IMR-90 (cell line): ENCODE measurements at regions not wholly inside any gene's neighbourhood (a gene's known extent, or its start where the extent isn't known, plus 50 kb on each side); places are given as distances from the start of the nearest gene placed in this dataset.
A peak's percentile ranks its signal among the peaks of the same experiment; 100 is the strongest.

Source experiments
- ATAC-seq: fragments of 200-7000 bp; cut with Tn5 transposase; 2 replicates; pipeline ENCODE4 v1.9.1; 2020; ENCODE audit warnings: low read depth, mild to moderate bottlenecking, moderate library complexity
- BruUV-seq: library from RNA; stranded (reverse); fragments of 400-500 nt; replicated peaks from 2 replicates; lab custom pipeline; 2021; lab: Mats Ljungman, UMichigan
- CTCF ChIA-PET: fragments of 300-600 bp; formaldehyde crosslinking; extraction: SDS; loops from one replicate; lab custom pipeline; 2021; ENCODE audit warnings: antibody characterized with exemption; lab: Yijun Ruan, JAX
- POLR2A ChIA-PET: fragments of 300-600 bp; sonication (Branson Sonifier 250); formaldehyde crosslinking; loops from one replicate; lab custom pipeline; 2022; ENCODE audit warnings: antibody characterized with exemption; ENCODE audit not compliant: unreplicated experiment; lab: Charles Lee
- DNase-seq: peaks from one replicate; pipeline ENCODE4 v3.0.0; 2013
- H2AFZ ChIP-seq: replicated peaks from 2 replicates; pipeline ENCODE3; 2013; ENCODE audit warnings: low read length, mild to moderate bottlenecking; ENCODE audit not compliant: poor library complexity
- H2AK5ac ChIP-seq: 2 replicates; pipeline ENCODE4 v1.6.1; 2013; ENCODE audit warnings: low read depth, low read length, inconsistent platforms
- H2AK9ac ChIP-seq: replicated peaks from 2 replicates; pipeline ENCODE3; 2013; ENCODE audit warnings: mild to moderate bottlenecking, low read depth, low read length, moderate library complexity; ENCODE audit not compliant: poor library complexity
- H2BK120ac ChIP-seq: 2 replicates; pipeline ENCODE4 v1.6.1; 2013; ENCODE audit warnings: low read depth, low read length, inconsistent platforms
- H2BK15ac ChIP-seq: 3 replicates; pipeline ENCODE4 v1.6.1; 2013; ENCODE audit warnings: low read depth, low read length, inconsistent platforms
- H2BK20ac ChIP-seq: 2 replicates; pipeline ENCODE4 v1.6.1; 2013; ENCODE audit warnings: low read depth, mild to moderate bottlenecking, inconsistent platforms, low read length, moderate library complexity
- H2BK5ac ChIP-seq: 2 replicates; pipeline ENCODE4 v1.6.1; 2013; ENCODE audit warnings: mild to moderate bottlenecking, low read depth, low read length, inconsistent platforms; ENCODE audit not compliant: poor library complexity, severe bottlenecking
- H3K14ac ChIP-seq: replicated peaks from 2 replicates; pipeline ENCODE4 v1.6.1; 2013; ENCODE audit warnings: low read depth, low read length, inconsistent platforms
- H3K18ac ChIP-seq: 2 replicates; pipeline ENCODE4 v1.6.1; 2013; ENCODE audit warnings: low read depth, low read length, control low read depth
- H3K23ac ChIP-seq: 2 replicates; pipeline ENCODE4 v1.6.1; 2013; ENCODE audit warnings: low read depth, low read length, inconsistent platforms
- H3K27ac ChIP-seq: 2 replicates; pipeline ENCODE4 v1.5.1; 2013; ENCODE audit warnings: mild to moderate bottlenecking, control low read depth, low read length; ENCODE audit not compliant: insufficient read depth
- H3K27me3 ChIP-seq: 2 replicates; pipeline ENCODE4 v1.6.1; 2013; ENCODE audit warnings: low read length; ENCODE audit not compliant: control insufficient read depth, insufficient read depth
- H3K36me3 ChIP-seq: 2 replicates; pipeline ENCODE4 v1.6.1; 2013; ENCODE audit warnings: low read length, mixed read lengths; ENCODE audit not compliant: control insufficient read depth, insufficient read depth
- H3K4ac ChIP-seq: 2 replicates; pipeline ENCODE4 v1.6.1; 2013; ENCODE audit warnings: low read depth, low read length, inconsistent platforms
- H3K4me1 ChIP-seq: 2 replicates; pipeline ENCODE4 v1.6.1; 2013; ENCODE audit warnings: low read length, mixed read lengths; ENCODE audit not compliant: control insufficient read depth, insufficient read depth
- H3K4me2 ChIP-seq: 2 replicates; pipeline ENCODE4 v1.6.1; 2013; ENCODE audit warnings: low read depth, mild to moderate bottlenecking, control low read depth, low read length, moderate library complexity
- H3K4me3 ChIP-seq: 2 replicates; pipeline ENCODE4 v1.5.1; 2013; ENCODE audit warnings: low read depth, mild to moderate bottlenecking, control low read depth, low read length, moderate library complexity; ENCODE audit not compliant: insufficient read depth
- H3K56ac ChIP-seq: 2 replicates; pipeline ENCODE4 v1.6.1; 2013; ENCODE audit warnings: low read length, inconsistent platforms; ENCODE audit not compliant: insufficient read depth; ENCODE audit errors: extremely low read depth
- H3K79me1 ChIP-seq, 2 experiments: 2 replicates each; pipeline ENCODE4 v1.6.1; 2013; ENCODE audit warnings: low read length in 2 of 2, inconsistent platforms in 1 of 2, low read depth in 1 of 2
- H3K9ac ChIP-seq: 2 replicates; pipeline ENCODE4 v1.6.1; 2013; ENCODE audit warnings: low read depth, low read length, control low read depth
- H3K9me1 ChIP-seq: 2 replicates; pipeline ENCODE4 v1.6.1; 2013; ENCODE audit warnings: low read length, inconsistent platforms; ENCODE audit not compliant: insufficient read depth
- H3K9me3 ChIP-seq: 2 replicates; pipeline ENCODE4 v1.6.1; 2013; ENCODE audit warnings: low read length; ENCODE audit not compliant: control insufficient read depth, insufficient read depth
- H4K20me1 ChIP-seq: 2 replicates; pipeline ENCODE4 v1.6.1; 2013; ENCODE audit warnings: low read length, inconsistent platforms; ENCODE audit not compliant: insufficient read depth
- H4K5ac ChIP-seq: 2 replicates; pipeline ENCODE4 v1.6.1; 2013; ENCODE audit warnings: mild to moderate bottlenecking, low read depth, low read length, control low read depth
- H4K8ac ChIP-seq, 2 experiments: 2 replicates each; pipeline ENCODE4 v1.6.1; 2013; ENCODE audit warnings: low read depth in 2 of 2, low read length in 2 of 2, control low read depth in 1 of 2, inconsistent platforms in 1 of 2
- H4K91ac ChIP-seq: 2 replicates; pipeline ENCODE4 v1.6.1; 2013; ENCODE audit warnings: low read depth, low read length, inconsistent platforms; ENCODE audit not compliant: insufficient read depth
- BHLHE40 ChIP-seq: fragments of 150-350 bp; IDR thresholded peaks from 2 replicates; pipeline ENCODE4 v1.6.1; 2016; ENCODE audit warnings: mild to moderate bottlenecking, low read depth, low read length
- CEBPB ChIP-seq: IDR thresholded peaks from 2 replicates; pipeline ENCODE4 v1.6.1; 2012; ENCODE audit warnings: low read depth, low read length, improper control_type of control experiment
- CHD1 ChIP-seq: IDR thresholded peaks from 2 replicates; pipeline ENCODE4 v1.6.1; 2012; ENCODE audit warnings: low read depth, low read length, improper control_type of control experiment
- CTCF ChIP-seq: conservative IDR thresholded peaks from 2 replicates; pipeline ENCODE4 v1.5.1; 2012; ENCODE audit warnings: mild to moderate bottlenecking, low read depth, low read length, improper control_type of control experiment
- ELK1 ChIP-seq: fragments of 150-350 bp; IDR thresholded peaks from 2 replicates; pipeline ENCODE4 v1.6.1; 2016; ENCODE audit warnings: low read depth, mild to moderate bottlenecking, low read length, moderate library complexity, borderline replicate concordance
- FOS ChIP-seq: fragments of 150-350 bp; IDR thresholded peaks from 2 replicates; pipeline ENCODE4 v1.6.1; 2016; ENCODE audit warnings: low read depth, low read length
- MAFK ChIP-seq: IDR thresholded peaks from 2 replicates; pipeline ENCODE4 v1.6.1; 2012; ENCODE audit warnings: low read depth, low read length, improper control_type of control experiment
- MAZ ChIP-seq: IDR thresholded peaks from 2 replicates; pipeline ENCODE4 v1.6.1; 2012; ENCODE audit warnings: low read depth, mild to moderate bottlenecking, low read length, improper control_type of control experiment, moderate library complexity, borderline replicate concordance
- MXI1 ChIP-seq: IDR thresholded peaks from 2 replicates; pipeline ENCODE4 v1.6.1; 2012; ENCODE audit warnings: low read depth, mild to moderate bottlenecking, low read length, moderate library complexity, borderline replicate concordance
- NFE2L2 ChIP-seq: fragments of 150-350 bp; IDR thresholded peaks from 2 replicates; pipeline ENCODE4 v1.6.1; 2016; ENCODE audit warnings: low read depth, mild to moderate bottlenecking, low read length
- POLR2A ChIP-seq: IDR thresholded peaks from 2 replicates; pipeline ENCODE4 v1.6.1; 2012; ENCODE audit warnings: mild to moderate bottlenecking, low read depth, low read length
- RAD21 ChIP-seq: IDR thresholded peaks from 2 replicates; pipeline ENCODE4 v1.6.1; 2012; ENCODE audit warnings: low read length, improper control_type of control experiment
- RCOR1 ChIP-seq: IDR thresholded peaks from 2 replicates; pipeline ENCODE4 v1.6.1; 2012; ENCODE audit warnings: mild to moderate bottlenecking, low read length, improper control_type of control experiment; ENCODE audit not compliant: insufficient replicate concordance
- RFX5 ChIP-seq: IDR thresholded peaks from 2 replicates; pipeline ENCODE4 v1.8.0; 2012; ENCODE audit warnings: low read depth, mild to moderate bottlenecking, low read length, moderate library complexity
- SMC3 ChIP-seq: fragments of 150-350 bp; IDR thresholded peaks from 2 replicates; pipeline ENCODE4 v1.6.1; 2016; ENCODE audit warnings: low read depth, mild to moderate bottlenecking, antibody characterized with exemption, low read length, moderate library complexity
- USF2 ChIP-seq: fragments of 150-350 bp; IDR thresholded peaks from 2 replicates; pipeline ENCODE4 v1.6.1; 2017; ENCODE audit warnings: mild to moderate bottlenecking, antibody characterized with exemption, low read length, low read depth
- WGBS, 2 experiments: methylation state at CpG; one replicate each; pipeline versions ENCODE4 v1.1.5 to v1.1.7; 2013; ENCODE audit warnings: missing lambda C conversion rate in 2 of 2; ENCODE audit not compliant: insufficient read length in 1 of 2; ENCODE audit errors: extremely low coverage in 2 of 2; 5-methylcytosine and 5-hydroxymethylcytosine counted together
- dilution Hi-C: fragments of 300-500 bp; cut with HindIII; formaldehyde crosslinking; loops from one replicate; pipeline ENCODE4 v1.14.3; 2018; ENCODE audit warnings: low sequenced_read_pairs; ENCODE audit not compliant: unreplicated experiment
- in situ Hi-C: fragments of 300-500 bp; cut with MboI; formaldehyde crosslinking; loops from 3 replicates; pipeline ENCODE4 v1.14.3; 2019; ENCODE audit warnings: low sequenced_read_pairs, inconsistent platforms, mixed read lengths
- intact Hi-C: fragments of 100-400 bp; cut with micrococcal nuclease; formaldehyde crosslinking; loops from 2 replicates; pipeline ENCODE4 v1.10.0; 2022

GRCh38 chr5:111013011-111013410, 58.5 kb upstream of the TSLP start:
- Histone ChIP-seq H3K9ac (no peak overlapping the region), H2BK15ac (no peak overlapping the region), H3K4me1 (no peaks in the 10 kb centered on the region; the same call in 1 of the 2 replicates), H2AK5ac (no peak overlapping the region), H3K9me1 (no peaks in the 10 kb centered on the region), H3K27ac (no peak overlapping the region), H3K27me3 (no peaks in the 10 kb centered on the region), H2AK9ac (no peak overlapping the region), H4K5ac (no peak overlapping the region), H2AFZ (no peak overlapping the region), H3K36me3 (no peaks in the 10 kb centered on the region), H4K20me1 (no peaks in the 10 kb centered on the region), H3K23ac (no peak overlapping the region), H3K9me3 (no peaks in the 10 kb centered on the region), H4K91ac (no peak overlapping the region), H3K4me3 (no peak overlapping the region), H2BK5ac (no peak overlapping the region), H3K4ac (no peak overlapping the region), H3K56ac (no peak overlapping the region), H3K79me1 (no peaks in the 10 kb centered on the region), H3K14ac (no peak overlapping the region), H2BK120ac (no peak overlapping the region), H4K8ac (no peak overlapping the region), H3K18ac (no peak overlapping the region), H3K4me2 (no peak overlapping the region), H2BK20ac (no peak overlapping the region)
- intact Hi-C loops (no loop called here), in situ Hi-C loops (no loop called here), dilution Hi-C loops (no loop called here)
- TF ChIP-seq CHD1 (no peak), ELK1 (no peak), RAD21 (no peak), CTCF (no peak), MAFK (no peak), BHLHE40 (no peak), MAZ (no peak), NFE2L2 (no peak), USF2 (no peak), POLR2A (no peak), CEBPB (no peak), MXI1 (no peak), FOS (no peak), RFX5 (no peak), SMC3 (no peak), RCOR1 (no peak)
- ATAC-seq (no peak), DNase-seq (peak; percentile 29)
- no CpG with 5 or more reads among the region's 1 CpG for WGBS, 2 experiments
- CTCF ChIA-PET = no interaction called here
- POLR2A ChIA-PET = no interaction called here
- BruUV-seq = no TSS peak
